K562 (cell line): ENCODE measurements at regions not wholly inside any gene's neighbourhood (a gene's known extent, or its start where the extent isn't known, plus 50 kb on each side); places are given as distances from the start of the nearest gene placed in this dataset.

Source experiments
- CHD2 ChIP-seq: IDR thresholded peaks from 2 replicates; pipeline ENCODE4 v1.6.1; 2011; ENCODE audit warnings: low read depth, low read length
- PTBP1 ChIP-seq: fragments of 200-400 bp; formaldehyde crosslinking; IDR thresholded peaks from 2 replicates; pipeline ENCODE4 v1.6.1; 2017; ENCODE audit warnings: low read depth, low read length
- ZNF175 ChIP-seq: fragments of 200-800 bp; sonication (Bioruptor generic); IDR thresholded peaks from 2 replicates; pipeline ENCODE4 v1.6.1; 2016; ENCODE audit warnings: low read depth, mild to moderate bottlenecking, missing genetic modification characterization, missing compliant biosample characterization
- ZNF586 ChIP-seq: fragments of 450-650 bp; formaldehyde crosslinking; conservative IDR thresholded peaks from 2 replicates; pipeline ENCODE4 v1.4.0; 2020; ENCODE audit warnings: mild to moderate bottlenecking, moderate library complexity
- TF ChIP-seq, protein P1 (sequence below): fragments of 200-600 bp; sonication (generic); IDR thresholded peaks from one replicate; pipeline ENCODE4 v1.6.1; 2012; ENCODE audit warnings: mild to moderate bottlenecking, low read depth, low read length, inconsistent platforms
- TF ChIP-seq, protein P2 (sequence below): fragments of 450-650 bp; IDR thresholded peaks from 2 replicates; pipeline ENCODE4 v1.7.1; 2018; ENCODE audit warnings: mild to moderate bottlenecking, low read depth; ENCODE audit not compliant: partially characterized antibody

DNA sequence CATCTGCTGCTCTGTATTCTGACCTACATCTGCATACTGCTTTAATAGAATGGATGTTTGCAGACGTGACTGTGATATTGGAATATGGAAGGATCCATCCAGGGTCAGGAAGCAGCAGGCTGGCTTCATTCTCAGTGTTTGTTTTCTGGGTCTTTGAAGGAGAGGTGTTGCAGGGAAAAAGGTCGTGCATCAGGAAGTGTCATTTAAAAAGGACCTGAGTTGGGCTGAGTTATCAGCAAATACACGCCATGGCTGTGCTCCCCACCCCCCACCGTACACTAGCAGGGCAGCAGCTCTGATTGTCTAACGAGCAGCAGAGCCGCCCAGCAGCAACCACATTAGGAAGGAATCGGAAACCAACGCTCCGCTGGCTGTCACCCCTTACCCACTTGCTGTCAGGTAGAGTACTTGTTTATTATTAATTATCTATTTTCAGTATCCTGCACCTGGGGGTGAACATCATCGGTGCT, 63.1 kb upstream of the STEAP1B start (continued):
- TF ChIP-seq, protein P1, sequence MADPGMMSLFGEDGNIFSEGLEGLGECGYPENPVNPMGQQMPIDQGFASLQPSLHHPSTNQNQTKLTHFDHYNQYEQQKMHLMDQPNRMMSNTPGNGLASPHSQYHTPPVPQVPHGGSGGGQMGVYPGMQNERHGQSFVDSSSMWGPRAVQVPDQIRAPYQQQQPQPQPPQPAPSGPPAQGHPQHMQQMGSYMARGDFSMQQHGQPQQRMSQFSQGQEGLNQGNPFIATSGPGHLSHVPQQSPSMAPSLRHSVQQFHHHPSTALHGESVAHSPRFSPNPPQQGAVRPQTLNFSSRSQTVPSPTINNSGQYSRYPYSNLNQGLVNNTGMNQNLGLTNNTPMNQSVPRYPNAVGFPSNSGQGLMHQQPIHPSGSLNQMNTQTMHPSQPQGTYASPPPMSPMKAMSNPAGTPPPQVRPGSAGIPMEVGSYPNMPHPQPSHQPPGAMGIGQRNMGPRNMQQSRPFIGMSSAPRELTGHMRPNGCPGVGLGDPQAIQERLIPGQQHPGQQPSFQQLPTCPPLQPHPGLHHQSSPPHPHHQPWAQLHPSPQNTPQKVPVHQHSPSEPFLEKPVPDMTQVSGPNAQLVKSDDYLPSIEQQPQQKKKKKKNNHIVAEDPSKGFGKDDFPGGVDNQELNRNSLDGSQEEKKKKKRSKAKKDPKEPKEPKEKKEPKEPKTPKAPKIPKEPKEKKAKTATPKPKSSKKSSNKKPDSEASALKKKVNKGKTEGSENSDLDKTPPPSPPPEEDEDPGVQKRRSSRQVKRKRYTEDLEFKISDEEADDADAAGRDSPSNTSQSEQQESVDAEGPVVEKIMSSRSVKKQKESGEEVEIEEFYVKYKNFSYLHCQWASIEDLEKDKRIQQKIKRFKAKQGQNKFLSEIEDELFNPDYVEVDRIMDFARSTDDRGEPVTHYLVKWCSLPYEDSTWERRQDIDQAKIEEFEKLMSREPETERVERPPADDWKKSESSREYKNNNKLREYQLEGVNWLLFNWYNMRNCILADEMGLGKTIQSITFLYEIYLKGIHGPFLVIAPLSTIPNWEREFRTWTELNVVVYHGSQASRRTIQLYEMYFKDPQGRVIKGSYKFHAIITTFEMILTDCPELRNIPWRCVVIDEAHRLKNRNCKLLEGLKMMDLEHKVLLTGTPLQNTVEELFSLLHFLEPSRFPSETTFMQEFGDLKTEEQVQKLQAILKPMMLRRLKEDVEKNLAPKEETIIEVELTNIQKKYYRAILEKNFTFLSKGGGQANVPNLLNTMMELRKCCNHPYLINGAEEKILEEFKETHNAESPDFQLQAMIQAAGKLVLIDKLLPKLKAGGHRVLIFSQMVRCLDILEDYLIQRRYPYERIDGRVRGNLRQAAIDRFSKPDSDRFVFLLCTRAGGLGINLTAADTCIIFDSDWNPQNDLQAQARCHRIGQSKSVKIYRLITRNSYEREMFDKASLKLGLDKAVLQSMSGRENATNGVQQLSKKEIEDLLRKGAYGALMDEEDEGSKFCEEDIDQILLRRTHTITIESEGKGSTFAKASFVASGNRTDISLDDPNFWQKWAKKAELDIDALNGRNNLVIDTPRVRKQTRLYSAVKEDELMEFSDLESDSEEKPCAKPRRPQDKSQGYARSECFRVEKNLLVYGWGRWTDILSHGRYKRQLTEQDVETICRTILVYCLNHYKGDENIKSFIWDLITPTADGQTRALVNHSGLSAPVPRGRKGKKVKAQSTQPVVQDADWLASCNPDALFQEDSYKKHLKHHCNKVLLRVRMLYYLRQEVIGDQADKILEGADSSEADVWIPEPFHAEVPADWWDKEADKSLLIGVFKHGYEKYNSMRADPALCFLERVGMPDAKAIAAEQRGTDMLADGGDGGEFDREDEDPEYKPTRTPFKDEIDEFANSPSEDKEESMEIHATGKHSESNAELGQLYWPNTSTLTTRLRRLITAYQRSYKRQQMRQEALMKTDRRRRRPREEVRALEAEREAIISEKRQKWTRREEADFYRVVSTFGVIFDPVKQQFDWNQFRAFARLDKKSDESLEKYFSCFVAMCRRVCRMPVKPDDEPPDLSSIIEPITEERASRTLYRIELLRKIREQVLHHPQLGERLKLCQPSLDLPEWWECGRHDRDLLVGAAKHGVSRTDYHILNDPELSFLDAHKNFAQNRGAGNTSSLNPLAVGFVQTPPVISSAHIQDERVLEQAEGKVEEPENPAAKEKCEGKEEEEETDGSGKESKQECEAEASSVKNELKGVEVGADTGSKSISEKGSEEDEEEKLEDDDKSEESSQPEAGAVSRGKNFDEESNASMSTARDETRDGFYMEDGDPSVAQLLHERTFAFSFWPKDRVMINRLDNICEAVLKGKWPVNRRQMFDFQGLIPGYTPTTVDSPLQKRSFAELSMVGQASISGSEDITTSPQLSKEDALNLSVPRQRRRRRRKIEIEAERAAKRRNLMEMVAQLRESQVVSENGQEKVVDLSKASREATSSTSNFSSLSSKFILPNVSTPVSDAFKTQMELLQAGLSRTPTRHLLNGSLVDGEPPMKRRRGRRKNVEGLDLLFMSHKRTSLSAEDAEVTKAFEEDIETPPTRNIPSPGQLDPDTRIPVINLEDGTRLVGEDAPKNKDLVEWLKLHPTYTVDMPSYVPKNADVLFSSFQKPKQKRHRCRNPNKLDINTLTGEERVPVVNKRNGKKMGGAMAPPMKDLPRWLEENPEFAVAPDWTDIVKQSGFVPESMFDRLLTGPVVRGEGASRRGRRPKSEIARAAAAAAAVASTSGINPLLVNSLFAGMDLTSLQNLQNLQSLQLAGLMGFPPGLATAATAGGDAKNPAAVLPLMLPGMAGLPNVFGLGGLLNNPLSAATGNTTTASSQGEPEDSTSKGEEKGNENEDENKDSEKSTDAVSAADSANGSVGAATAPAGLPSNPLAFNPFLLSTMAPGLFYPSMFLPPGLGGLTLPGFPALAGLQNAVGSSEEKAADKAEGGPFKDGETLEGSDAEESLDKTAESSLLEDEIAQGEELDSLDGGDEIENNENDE = no peak
- no peak for TF ChIP-seq ZNF175 (CRISPR knock-in tag)
- TF ChIP-seq PTBP1 = no peak
- no peak for TF ChIP-seq ZNF586 (CRISPR knock-in tag)
- peak; percentile 27; the same call in 1 of the 2 replicates for TF ChIP-seq CHD2
- TF ChIP-seq, protein P2, sequence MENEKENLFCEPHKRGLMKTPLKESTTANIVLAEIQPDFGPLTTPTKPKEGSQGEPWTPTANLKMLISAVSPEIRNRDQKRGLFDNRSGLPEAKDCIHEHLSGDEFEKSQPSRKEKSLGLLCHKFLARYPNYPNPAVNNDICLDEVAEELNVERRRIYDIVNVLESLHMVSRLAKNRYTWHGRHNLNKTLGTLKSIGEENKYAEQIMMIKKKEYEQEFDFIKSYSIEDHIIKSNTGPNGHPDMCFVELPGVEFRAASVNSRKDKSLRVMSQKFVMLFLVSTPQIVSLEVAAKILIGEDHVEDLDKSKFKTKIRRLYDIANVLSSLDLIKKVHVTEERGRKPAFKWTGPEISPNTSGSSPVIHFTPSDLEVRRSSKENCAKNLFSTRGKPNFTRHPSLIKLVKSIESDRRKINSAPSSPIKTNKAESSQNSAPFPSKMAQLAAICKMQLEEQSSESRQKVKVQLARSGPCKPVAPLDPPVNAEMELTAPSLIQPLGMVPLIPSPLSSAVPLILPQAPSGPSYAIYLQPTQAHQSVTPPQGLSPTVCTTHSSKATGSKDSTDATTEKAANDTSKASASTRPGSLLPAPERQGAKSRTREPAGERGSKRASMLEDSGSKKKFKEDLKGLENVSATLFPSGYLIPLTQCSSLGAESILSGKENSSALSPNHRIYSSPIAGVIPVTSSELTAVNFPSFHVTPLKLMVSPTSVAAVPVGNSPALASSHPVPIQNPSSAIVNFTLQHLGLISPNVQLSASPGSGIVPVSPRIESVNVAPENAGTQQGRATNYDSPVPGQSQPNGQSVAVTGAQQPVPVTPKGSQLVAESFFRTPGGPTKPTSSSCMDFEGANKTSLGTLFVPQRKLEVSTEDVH = no peak
